LoVo (cell line): ENCODE measurements at regions not wholly inside any gene's neighbourhood (a gene's known extent, or its start where the extent isn't known, plus 50 kb on each side); places are given as distances from the start of the nearest gene placed in this dataset.

Experiments used
- DNase-seq: peaks from one replicate; pipeline ENCODE4 v3.0.0-alpha.2; 2016; ENCODE audit warnings: low spot score

GRCh38 chr11:105332171-105332570 lies 192.6 kb upstream of the CARD18 start:
- DNase-seq = no peak

DNA sequence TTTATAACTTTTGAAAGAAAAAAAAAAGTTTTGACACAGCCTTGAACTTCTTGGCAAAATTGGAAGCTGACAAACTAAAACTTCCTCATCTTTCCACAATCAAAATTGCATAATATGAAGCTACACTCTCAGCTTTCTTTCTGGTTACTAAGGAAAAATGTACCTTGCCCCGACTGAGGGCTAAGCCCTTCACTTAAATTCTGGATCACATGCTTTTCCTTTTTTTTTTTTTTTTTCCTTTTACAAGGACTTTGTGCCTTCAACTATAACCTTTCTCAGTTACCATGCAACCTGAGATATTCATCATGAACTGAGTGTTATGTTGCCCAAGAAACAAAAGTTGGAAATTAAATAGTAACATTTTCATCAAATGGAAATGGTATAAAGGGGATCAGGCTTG lies 188.5 kb upstream of the CARD18 start:
- no peak for DNase-seq

- no peak for DNase-seq
These were observed 184.6 kb upstream of the CARD18 start for GRCh38 chr11:105324156-105324555.

DNA sequence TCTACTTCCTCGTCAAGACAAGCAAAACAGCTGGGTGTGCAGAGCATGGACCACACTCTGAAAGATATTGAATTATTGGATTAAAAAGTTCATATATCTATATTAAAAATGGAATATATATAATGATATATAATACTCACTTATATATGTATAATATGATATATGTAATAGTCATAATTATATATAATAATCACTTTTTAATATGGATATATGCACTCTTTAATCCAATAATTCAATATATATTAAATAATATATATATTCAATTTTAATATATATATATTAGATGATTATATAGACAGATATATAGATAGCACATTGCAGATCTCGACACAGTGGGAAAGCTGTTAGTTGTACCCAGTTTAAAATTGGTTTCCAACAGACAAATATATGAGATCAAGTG lies 182.1 kb upstream of the CARD18 start:
- no peak for DNase-seq

DNA sequence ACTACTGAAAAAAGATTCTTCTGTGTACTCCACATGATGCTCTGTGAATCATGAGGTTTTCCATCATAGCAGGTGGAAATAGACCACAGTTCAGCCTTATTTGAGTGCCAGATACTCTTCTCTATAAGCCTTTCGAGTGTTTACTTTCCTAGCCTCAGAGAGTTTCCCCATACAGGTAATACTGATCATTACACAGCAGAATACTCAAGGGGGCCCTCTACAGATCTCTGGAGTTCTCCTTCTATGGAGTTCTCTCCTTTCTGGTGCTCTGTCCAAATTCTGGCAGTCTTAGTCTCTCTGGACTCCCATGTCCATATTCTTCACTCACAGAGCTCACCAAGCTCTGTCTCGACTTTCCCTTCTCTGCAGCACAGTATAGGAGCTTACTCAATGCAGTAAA lies 175.7 kb upstream of the CARD18 start:
- no peak for DNase-seq

DNA sequence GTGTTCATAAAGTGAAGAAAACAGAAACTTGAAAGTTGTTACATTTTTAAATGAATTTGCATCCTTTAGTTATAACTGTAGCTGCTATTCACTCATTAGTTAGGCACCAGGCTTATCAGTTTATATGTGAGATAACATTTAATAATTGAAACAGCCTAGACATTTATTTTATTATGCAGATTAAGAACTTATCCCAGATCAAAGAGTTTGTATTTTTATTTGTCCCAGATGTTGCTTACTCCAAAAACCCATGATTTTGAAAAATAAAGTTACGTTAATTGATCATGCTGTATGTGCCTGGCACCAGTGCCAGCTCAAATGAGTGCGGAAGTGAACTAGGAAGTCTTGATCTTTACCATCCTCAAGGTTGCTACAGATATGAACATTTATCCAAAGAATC lies 172.7 kb upstream of the CARD18 start:
- no peak for DNase-seq

- no peak for DNase-seq
These were observed 159.1 kb upstream of the CARD18 start for GRCh38 chr11:105298630-105299029.

DNA sequence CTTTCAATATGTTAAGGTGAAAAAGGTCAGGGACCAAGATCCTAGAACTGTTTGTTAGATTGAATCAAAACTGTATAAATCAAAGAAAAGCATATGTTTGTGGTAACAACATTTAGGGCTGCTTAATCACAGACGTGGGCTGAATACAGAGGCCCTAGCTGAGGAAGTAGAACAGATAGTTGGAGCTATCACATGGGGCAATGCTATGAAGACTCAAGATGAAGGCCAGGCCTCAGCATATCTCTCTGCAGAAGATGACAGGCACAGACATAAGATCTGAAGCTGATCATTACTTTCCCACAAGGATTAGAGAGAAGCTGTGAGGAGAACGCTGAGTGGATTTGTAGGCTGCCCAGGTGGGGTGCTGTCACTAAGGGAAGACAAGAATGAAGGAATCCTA lies 158.6 kb upstream of the CARD18 start:
- DNase-seq = no peak

DNA sequence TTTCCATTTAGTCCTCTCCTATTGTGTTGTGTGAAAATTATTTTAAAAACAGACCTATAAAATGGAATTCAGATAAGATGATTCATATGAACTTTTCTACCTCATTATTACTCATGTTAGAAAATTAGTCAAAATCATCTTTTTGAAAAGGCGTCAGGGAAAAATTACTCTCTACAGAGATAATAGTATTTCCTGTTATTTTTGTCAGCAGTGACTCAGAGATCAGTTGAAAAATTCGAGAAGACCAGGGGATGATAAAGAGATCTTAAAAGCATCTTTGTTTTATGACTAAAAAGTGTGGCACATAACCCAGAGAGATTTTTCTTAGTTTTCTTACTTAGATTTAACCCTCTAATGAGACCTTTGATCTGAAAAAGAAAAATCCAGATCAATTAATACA lies 157.9 kb upstream of the CARD18 start:
- DNase-seq = no peak

GRCh38 chr11:105296806-105297205 lies 157.2 kb upstream of the CARD18 start:
- no peak for DNase-seq

DNA sequence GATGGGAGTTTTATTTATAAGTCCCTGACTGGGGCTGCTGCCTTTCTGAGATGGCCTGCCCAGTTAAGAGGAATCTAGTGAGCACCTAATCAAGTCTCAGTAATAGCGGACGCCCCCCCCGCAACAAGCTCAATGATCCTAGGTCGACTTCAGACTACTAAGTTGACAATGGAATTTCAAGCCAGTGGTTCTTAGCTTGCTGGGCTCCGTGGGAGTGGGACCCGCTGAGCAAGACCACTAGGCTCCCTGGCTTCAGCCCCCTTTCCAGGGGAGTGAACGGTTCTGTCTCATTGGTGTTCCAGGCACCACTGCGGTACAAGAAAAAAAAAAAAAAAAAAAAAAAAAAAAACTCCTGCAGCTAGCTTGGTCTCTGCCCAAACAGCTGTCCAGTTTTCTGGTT lies 156.8 kb upstream of the CARD18 start:
- no peak for DNase-seq

- DNase-seq = no peak
These were observed 143.1 kb upstream of the CARD18 start for GRCh38 chr11:105282658-105283057.

GRCh38 chr11:105274631-105275030 lies 135.1 kb upstream of the CARD18 start:
- DNase-seq = no peak

DNA sequence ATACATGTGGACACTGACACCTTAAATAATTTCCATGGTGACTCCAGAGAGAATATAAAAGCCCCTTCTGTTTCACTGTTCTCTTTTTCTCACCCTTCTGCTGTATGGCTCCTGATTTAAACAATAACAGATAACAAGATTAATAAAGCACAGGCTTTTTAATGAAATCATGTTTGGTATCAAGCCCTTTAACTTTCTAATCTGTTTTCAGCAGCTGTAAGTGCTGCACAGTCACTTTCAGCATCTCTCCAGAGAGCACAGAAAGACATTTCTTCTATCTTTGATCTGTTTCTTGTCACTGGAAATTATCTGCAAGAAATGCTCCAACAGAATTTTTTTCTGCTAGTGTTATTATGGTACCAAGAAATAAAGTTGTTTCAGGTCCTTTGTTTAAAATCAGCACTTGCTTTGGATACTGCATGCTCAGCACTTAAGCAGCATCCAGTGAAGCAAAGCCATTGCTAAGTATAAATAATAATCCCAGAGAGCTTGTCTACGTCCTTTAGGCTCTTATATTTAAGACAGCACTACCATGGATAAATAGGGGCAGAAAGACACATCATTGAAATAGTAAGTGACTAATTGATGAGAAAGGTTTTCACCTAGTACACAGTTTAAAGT lies 134.2 kb upstream of the CARD18 start:
- DNase-seq = no peak

GRCh38 chr11:105269862-105270261 lies 130.3 kb upstream of the CARD18 start:
- DNase-seq = no peak

- DNase-seq = no peak
These were observed 129.0 kb upstream of the CARD18 start for GRCh38 chr11:105268404-105269062.

DNA sequence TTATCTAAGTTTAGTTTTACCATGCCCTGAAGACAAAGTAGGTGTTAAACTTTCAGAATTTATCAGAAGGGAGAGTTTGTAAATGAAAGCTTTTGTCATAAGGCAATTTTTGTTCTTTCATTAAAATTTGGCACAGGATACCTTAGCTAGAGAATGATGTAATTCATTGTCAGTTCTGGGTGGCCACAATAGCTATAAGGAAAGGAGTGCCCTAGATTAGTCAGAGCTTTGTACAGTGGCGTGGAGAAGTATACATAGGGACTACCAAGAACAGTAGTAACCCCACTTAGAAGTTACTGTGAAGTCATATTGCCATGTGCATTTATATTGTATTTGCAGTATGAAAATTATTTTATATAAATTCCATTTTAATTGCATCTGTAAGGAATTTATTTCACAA lies 126.3 kb upstream of the CARD18 start:
- DNase-seq = peak; percentile 7

DNA sequence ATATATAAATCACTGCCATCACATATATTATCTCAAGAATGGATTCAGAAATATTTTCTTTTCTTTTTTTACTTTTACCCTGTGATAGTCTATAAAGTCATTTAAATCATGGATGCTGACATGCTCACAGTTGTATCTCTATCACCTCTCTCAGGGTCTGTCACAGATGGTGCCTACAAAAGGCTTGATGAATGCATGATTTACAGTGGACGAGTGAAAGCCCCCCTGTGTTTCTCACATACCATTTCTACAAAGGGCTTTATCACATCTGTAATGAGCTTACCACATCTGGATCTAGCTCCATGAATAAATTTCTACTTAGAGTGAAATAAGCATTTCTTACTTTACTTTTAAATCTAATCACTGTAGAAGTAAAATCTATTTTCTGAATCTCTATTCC lies 121.4 kb upstream of the CARD18 start:
- DNase-seq = no peak

DNA sequence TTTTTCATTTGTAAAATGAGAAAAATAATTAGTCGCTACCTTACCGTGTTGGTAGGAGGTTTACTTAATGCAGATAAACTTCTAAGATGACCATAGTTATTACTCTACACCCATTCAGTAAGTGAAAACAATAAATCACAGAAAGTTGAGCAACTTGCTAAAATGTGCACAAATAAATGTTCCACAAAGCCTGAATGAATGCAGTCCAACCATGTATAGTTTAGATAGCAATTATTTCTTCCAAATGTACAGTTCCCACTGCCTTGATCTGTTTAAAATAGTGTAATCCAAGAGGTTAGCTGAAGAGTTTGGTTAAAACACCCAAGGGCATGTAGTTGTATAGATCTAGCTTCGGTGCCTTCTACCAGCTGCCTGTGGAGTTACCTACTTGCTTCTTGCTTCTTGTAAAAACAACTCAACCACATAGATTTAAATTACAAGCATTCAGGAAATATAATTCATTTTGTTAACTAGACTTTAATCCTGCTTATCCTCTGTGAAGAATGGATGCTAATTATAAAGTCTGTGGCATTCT lies 106.3 kb upstream of the CARD18 start:
- DNase-seq = no peak

DNA sequence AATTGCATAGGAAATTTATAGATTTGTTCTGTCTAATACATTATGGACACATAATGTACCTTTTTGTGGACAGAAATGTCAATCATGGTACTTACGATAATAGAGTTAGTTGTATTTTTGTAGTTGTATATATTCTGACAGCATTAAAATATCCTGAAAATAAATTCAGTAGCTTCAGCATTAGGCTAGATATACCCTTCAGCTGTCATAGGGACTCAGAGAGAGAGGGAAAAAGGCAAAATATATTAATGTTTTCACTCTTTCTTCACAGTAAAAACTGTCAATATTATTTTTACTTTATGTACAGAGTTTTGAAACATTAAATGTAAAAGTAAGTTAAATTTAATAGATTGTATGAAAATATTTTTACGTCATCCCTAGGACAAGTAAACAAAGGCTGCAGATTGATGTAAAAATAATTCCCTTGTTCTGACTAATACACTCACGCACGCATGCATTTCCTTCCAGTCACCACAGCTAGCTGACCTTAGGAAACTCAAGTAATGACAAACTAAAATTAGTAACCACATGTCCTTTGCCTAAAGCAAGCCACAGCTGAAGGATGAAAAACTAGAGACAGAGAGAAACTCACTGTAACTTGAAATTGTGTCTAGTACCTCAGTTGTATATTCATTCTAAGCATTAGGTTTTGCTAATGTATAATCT lies 104.7 kb upstream of the CARD18 start:
- no peak for DNase-seq

- DNase-seq = no peak
These were observed 101.6 kb upstream of the CARD18 start for GRCh38 chr11:105241136-105241535.

- DNase-seq = no peak
These were observed 97.1 kb upstream of the CARD18 start for GRCh38 chr11:105236664-105237063.

DNA sequence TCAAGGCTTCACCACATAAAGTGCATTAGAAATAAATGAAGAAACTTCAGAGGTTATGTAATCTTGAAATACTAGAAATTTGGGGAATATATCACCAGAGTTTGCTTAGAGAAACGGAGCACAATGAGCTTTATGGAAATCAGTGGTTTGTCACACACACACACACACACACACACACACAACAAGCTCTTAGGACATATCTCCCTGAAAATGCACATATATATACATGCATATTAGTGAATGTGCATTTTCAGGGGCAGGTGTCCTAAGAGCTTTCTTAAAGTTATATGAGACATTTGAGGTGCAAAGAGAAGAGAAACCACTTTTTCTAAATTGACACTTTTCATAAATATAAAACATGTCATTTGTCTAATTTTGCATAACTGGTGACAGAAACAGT lies 93.7 kb upstream of the CARD18 start:
- DNase-seq = no peak
